GM19043 (cell line): ENCODE measurements at regions not wholly inside any gene's neighbourhood (a gene's known extent, or its start where the extent isn't known, plus 50 kb on each side); places are given as distances from the start of the nearest gene placed in this dataset.
"Not testable (repeated sequence)": the region's sequence is repeated elsewhere in the genome, so short reads cannot be mapped to it uniquely, and the experiment has no call there.

Experiments used
- ATAC-seq: cut with Tn5 transposase; IDR thresholded peaks from one replicate; pipeline ENCODE4 v1.9.1; 2021; ENCODE audit warnings: low read depth; ENCODE audit not compliant: unreplicated experiment

GRCh38 chr10:125409756-125410155 lies 249.4 kb upstream of the CTBP2 start:
- no peak for ATAC-seq

GRCh38 chr10:125407557-125407956 lies 247.2 kb upstream of the CTBP2 start:
- no peak for ATAC-seq

GRCh38 chr10:125407000-125407502 lies 246.7 kb upstream of the CTBP2 start:
- no peak for ATAC-seq

GRCh38 chr10:125404902-125405301 lies 244.5 kb upstream of the CTBP2 start:
- ATAC-seq, result not testable (repeated sequence)

- ATAC-seq, result no peak
Measured at GRCh38 chr10:125401462-125401861, 241.1 kb upstream of the CTBP2 start.

GRCh38 chr10:125399289-125399688 lies 238.9 kb upstream of the CTBP2 start:
- ATAC-seq, result no peak

- no peak for ATAC-seq
Measured at GRCh38 chr10:125398270-125398669, 237.9 kb upstream of the CTBP2 start.

GRCh38 chr10:125397608-125398007 lies 237.2 kb upstream of the CTBP2 start:
- ATAC-seq, result no peak

GRCh38 chr10:125396676-125397075 lies 236.3 kb upstream of the CTBP2 start:
- ATAC-seq, result no peak

- no peak for ATAC-seq
Measured at GRCh38 chr10:125392609-125393008, 232.2 kb upstream of the CTBP2 start.

- no peak for ATAC-seq
Measured at GRCh38 chr10:125392154-125392553, 231.8 kb upstream of the CTBP2 start.

GRCh38 chr10:125389648-125390047 lies 229.3 kb upstream of the CTBP2 start:
- no peak for ATAC-seq

GRCh38 chr10:125379592-125379991 lies 219.2 kb upstream of the CTBP2 start:
- ATAC-seq, result no peak

- no peak for ATAC-seq
Measured at GRCh38 chr10:125377368-125377767, 217.0 kb upstream of the CTBP2 start.

GRCh38 chr10:125375210-125375609 lies 214.8 kb upstream of the CTBP2 start:
- no peak for ATAC-seq

GRCh38 chr10:125373546-125373945 lies 213.2 kb upstream of the CTBP2 start:
- no peak for ATAC-seq

GRCh38 chr10:125370578-125370977 lies 210.2 kb upstream of the CTBP2 start:
- no peak for ATAC-seq

- ATAC-seq, result no peak
Measured at GRCh38 chr10:125369382-125370326, 209.3 kb upstream of the CTBP2 start.

- no peak for ATAC-seq
Measured at GRCh38 chr10:125368146-125368545, 207.8 kb upstream of the CTBP2 start.

GRCh38 chr10:125363791-125364190 lies 203.4 kb upstream of the CTBP2 start:
- no peak for ATAC-seq

- no peak for ATAC-seq
Measured at GRCh38 chr10:125362950-125363349, 202.6 kb upstream of the CTBP2 start.

- ATAC-seq, result no peak
Measured at GRCh38 chr10:125359401-125359800, 199.0 kb upstream of the CTBP2 start.
